AG09309 (cell line): ENCODE measurements at regions not wholly inside any gene's neighbourhood (a gene's known extent, or its start where the extent isn't known, plus 50 kb on each side); places are given as distances from the start of the nearest gene placed in this dataset.

Source experiments
- DNase-seq: peaks from one replicate; pipeline ENCODE4 v3.0.0-alpha.2; 2010; ENCODE audit warnings: low read depth
- H3K4me3 ChIP-seq: 2 replicates; pipeline ENCODE4 v1.5.1; 2011; ENCODE audit warnings: mild to moderate bottlenecking, low read depth, low read length, moderate library complexity; ENCODE audit not compliant: control insufficient read depth
- CTCF ChIP-seq: IDR thresholded peaks from 2 replicates; pipeline ENCODE4 v1.5.1; 2011; ENCODE audit warnings: mild to moderate bottlenecking, low read depth, low read length, inconsistent platforms; ENCODE audit not compliant: insufficient read depth, control insufficient read depth; ENCODE audit errors: missing control alignments

GRCh38 chr4:8780596-8781368 is 90.9 kb downstream of the HMX1 start:
- DNase-seq: no peak
- no peak for TF ChIP-seq CTCF
- H3K4me3 ChIP-seq: no peak overlapping the region

- no peak for DNase-seq
- TF ChIP-seq CTCF: no peak
- H3K4me3 ChIP-seq: no peak overlapping the region
These were observed 91.6 kb downstream of the HMX1 start for GRCh38 chr4:8780086-8780485.

GRCh38 chr4:8779490-8779932 is 92.1 kb downstream of the HMX1 start:
- no peak overlapping the region for H3K4me3 ChIP-seq

GRCh38 chr4:8778760-8779159 is 92.9 kb downstream of the HMX1 start:
- DNase-seq: no peak
- TF ChIP-seq CTCF: no peak
- H3K4me3 ChIP-seq: no peak overlapping the region

More at GRCh38 chr4:8779490-8779932, 92.1 kb downstream of the HMX1 start:
- no peak for TF ChIP-seq CTCF
- no peak for DNase-seq

GRCh38 chr4:8778291-8778690 is 93.3 kb downstream of the HMX1 start:
- H3K4me3 ChIP-seq: no peak overlapping the region
- DNase-seq: no peak
- TF ChIP-seq CTCF: no peak

- no peak for DNase-seq
- no peak overlapping the region for H3K4me3 ChIP-seq
- no peak for TF ChIP-seq CTCF
These were observed 94.1 kb downstream of the HMX1 start for GRCh38 chr4:8777320-8778196.
